ENCODE measurements at regions not wholly inside any gene's neighbourhood (a gene's known extent, or its start where the extent isn't known, plus 50 kb on each side); places are given as distances from the start of the nearest gene placed in this dataset.
"Not testable (repeated sequence)": the region's sequence is repeated elsewhere in the genome, so short reads cannot be mapped to it uniquely, and the experiment has no call there.

GRCh38 chr4:134505511-134505910 is 303.9 kb upstream of the PABPC4L start:
- TF ChIP-seq, protein P1, sequence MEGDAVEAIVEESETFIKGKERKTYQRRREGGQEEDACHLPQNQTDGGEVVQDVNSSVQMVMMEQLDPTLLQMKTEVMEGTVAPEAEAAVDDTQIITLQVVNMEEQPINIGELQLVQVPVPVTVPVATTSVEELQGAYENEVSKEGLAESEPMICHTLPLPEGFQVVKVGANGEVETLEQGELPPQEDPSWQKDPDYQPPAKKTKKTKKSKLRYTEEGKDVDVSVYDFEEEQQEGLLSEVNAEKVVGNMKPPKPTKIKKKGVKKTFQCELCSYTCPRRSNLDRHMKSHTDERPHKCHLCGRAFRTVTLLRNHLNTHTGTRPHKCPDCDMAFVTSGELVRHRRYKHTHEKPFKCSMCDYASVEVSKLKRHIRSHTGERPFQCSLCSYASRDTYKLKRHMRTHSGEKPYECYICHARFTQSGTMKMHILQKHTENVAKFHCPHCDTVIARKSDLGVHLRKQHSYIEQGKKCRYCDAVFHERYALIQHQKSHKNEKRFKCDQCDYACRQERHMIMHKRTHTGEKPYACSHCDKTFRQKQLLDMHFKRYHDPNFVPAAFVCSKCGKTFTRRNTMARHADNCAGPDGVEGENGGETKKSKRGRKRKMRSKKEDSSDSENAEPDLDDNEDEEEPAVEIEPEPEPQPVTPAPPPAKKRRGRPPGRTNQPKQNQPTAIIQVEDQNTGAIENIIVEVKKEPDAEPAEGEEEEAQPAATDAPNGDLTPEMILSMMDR (IDR thresholded peaks at IDR 0.05; ENCODE audit: extremely low read depth, insufficient read depth, missing control alignments), result no peak
- DNase-seq (ENCODE audit: low spot score), result no peak
- in situ Hi-C loops (cut with MboI; ENCODE audit: low pct_unique_long_range_greater_than_20kb, low sequenced_read_pairs, unreplicated experiment), result no loop called here

GRCh38 chr4:134501973-134502643 is 300.5 kb upstream of the PABPC4L start:
- TF ChIP-seq, protein P1 (IDR thresholded peaks at IDR 0.05; ENCODE audit: extremely low read depth, insufficient read depth, missing control alignments), result no peak
- DNase-seq (ENCODE audit: low spot score), result no peak
- in situ Hi-C loops (cut with MboI; ENCODE audit: low pct_unique_long_range_greater_than_20kb, low sequenced_read_pairs, unreplicated experiment), result no loop called here

DNA sequence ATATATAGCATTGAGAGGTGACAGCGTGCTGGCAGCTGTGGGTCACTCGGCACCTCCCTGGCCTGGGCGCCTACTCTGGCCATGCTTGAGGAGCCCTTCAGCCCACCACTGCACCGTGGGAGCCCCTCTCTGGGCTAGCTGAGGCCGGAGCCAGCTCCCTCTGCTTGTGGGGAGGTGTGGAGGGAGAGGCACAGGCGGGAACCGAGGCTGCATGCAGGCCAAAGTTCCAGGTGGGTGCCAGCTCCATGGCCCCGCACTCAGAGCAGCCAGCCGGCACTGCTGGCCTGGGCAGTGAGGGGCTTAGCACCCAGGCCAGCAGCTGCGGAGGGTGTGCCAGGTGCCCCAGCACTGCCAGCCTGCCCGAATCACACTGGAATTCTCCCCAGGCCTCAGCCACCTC is 299.9 kb upstream of the PABPC4L start:
- DNase-seq (ENCODE audit: low spot score); in situ Hi-C loops (cut with MboI; ENCODE audit: low pct_unique_long_range_greater_than_20kb, low sequenced_read_pairs, unreplicated experiment): not testable (repeated sequence)

DNA sequence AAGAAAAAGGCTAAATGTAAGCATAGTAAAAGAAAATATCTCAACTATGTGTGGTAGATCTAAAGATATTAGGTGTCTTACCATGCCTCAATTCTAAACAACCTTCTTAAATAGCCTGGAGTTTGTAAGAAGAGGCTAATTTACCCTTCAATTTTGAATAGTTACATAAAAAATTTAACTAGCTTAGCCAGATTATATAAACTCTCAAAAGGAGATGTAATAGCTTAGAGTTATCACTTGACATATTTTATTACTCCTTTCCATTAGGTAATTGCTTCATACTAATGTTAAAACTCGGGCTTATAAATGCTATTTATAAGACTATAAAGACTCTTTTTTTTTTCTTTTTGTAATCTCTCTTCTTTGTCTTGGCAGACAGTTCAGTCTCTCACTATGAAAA is 297.5 kb upstream of the PABPC4L start:
- in situ Hi-C loops (cut with MboI; ENCODE audit: low pct_unique_long_range_greater_than_20kb, low sequenced_read_pairs, unreplicated experiment), result no loop called here
- DNase-seq (ENCODE audit: low spot score), result no peak
- TF ChIP-seq, protein P1 (IDR thresholded peaks at IDR 0.05; ENCODE audit: extremely low read depth, insufficient read depth, missing control alignments), result no peak

DNA sequence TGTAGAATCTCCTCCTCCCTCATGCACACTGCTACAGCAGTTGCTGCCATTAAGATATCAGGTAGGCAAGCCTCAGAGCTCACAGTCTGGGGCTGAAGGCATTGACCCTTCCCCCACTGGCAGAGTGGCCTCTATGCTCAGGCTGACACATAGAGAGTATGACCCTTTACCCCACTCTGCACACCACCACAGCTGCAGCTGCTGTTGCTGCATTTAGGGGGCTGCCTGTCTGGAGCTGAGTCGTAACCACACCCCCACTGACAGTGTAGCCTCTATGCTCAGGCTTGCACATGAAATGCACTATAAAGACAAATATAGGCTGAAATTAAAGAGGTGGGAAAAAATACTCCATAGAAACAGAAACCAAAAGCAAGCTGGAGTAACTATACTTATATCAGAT is 289.3 kb upstream of the PABPC4L start:
- TF ChIP-seq, protein P1 (IDR thresholded peaks at IDR 0.05; ENCODE audit: extremely low read depth, insufficient read depth, missing control alignments), result no peak
- in situ Hi-C loops (cut with MboI; ENCODE audit: low pct_unique_long_range_greater_than_20kb, low sequenced_read_pairs, unreplicated experiment), result no loop called here
- no peak for DNase-seq (ENCODE audit: low spot score)

GRCh38 chr4:134483514-134483913 is 281.9 kb upstream of the PABPC4L start:
- DNase-seq (ENCODE audit: low spot score); in situ Hi-C loops (cut with MboI; ENCODE audit: low pct_unique_long_range_greater_than_20kb, low sequenced_read_pairs, unreplicated experiment): not testable (repeated sequence)

DNA sequence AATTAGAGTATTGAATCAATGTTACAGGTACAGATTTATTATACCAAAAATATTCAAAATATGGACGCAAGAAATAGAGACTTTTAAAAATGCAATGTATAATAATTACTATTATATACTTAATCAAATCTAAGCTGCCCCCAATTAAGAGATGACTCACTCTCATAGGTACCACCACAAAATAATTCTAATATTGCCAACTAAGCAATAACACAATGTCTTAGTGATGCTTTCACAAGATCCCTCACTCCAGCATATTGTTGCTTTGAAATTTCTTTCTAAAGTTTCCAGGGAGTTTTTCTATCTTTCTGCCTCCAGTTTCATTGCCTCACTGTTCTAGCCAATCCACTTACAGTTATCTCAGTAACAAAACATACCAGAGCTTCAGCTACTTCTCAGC is 270.0 kb upstream of the PABPC4L start:
- TF ChIP-seq, protein P1 (IDR thresholded peaks at IDR 0.05; ENCODE audit: extremely low read depth, insufficient read depth, missing control alignments), result no peak
- in situ Hi-C loops (cut with MboI; ENCODE audit: low pct_unique_long_range_greater_than_20kb, low sequenced_read_pairs, unreplicated experiment), result no loop called here
- DNase-seq (ENCODE audit: low spot score), result no peak

GRCh38 chr4:134470544-134470943 is 269.0 kb upstream of the PABPC4L start:
- TF ChIP-seq, protein P1 (IDR thresholded peaks at IDR 0.05; ENCODE audit: extremely low read depth, insufficient read depth, missing control alignments), result peak; percentile 62
- in situ Hi-C loops (cut with MboI; ENCODE audit: low pct_unique_long_range_greater_than_20kb, low sequenced_read_pairs, unreplicated experiment), result no loop called here
- no peak for DNase-seq (ENCODE audit: low spot score)
